GM23338 (cell line): ENCODE measurements at regions not wholly inside any gene's neighbourhood (a gene's known extent, or its start where the extent isn't known, plus 50 kb on each side); places are given as distances from the start of the nearest gene placed in this dataset.

ENCODE experiments used
- EZH2 ChIP-seq: fragments of 200-600 bp; sonication (generic); IDR thresholded peaks from one replicate; pipeline ENCODE4 v1.8.0; 2017; ENCODE audit warnings: antibody characterized with exemption, mild to moderate bottlenecking, low read depth; ENCODE audit not compliant: unreplicated experiment
- EZH2phosphoT487 ChIP-seq: fragments of 200-600 bp; sonication (generic); IDR thresholded peaks from one replicate; pipeline ENCODE4 v1.8.1; 2018; ENCODE audit warnings: antibody characterized with exemption; ENCODE audit not compliant: unreplicated experiment
- JUNB ChIP-seq: IDR thresholded peaks from one replicate; pipeline ENCODE4 v1.6.1; 2016; ENCODE audit warnings: antibody characterized with exemption; ENCODE audit not compliant: unreplicated experiment
- POLR2AphosphoS5 ChIP-seq: IDR thresholded peaks from 2 replicates; pipeline ENCODE4 v1.6.1; 2016; ENCODE audit warnings: antibody characterized with exemption, low read depth
- REST ChIP-seq: IDR thresholded peaks from one replicate; pipeline ENCODE4 v1.6.1; 2018; ENCODE audit warnings: antibody characterized with exemption; ENCODE audit not compliant: unreplicated experiment
- ZNF462 ChIP-seq: fragments of 250-450 bp; sonication (Bioruptor Pico); IDR thresholded peaks from 2 replicates; pipeline ENCODE4 v1.5.0; 2020; ENCODE audit warnings: mild to moderate bottlenecking, moderate library complexity
- TF ChIP-seq, protein P1 (sequence below), 2 experiments: fragments of 200-600 bp in 1 of 2; sonication (generic) in 1 of 2; conservative IDR thresholded peaks; 2 replicates each; pipeline versions ENCODE4 v1.5.1 to v1.6.1; 2016 to 2017; ENCODE audit warnings: antibody characterized with exemption in 2 of 2, low read depth in 2 of 2, mild to moderate bottlenecking in 2 of 2, moderate library complexity in 1 of 2

DNA sequence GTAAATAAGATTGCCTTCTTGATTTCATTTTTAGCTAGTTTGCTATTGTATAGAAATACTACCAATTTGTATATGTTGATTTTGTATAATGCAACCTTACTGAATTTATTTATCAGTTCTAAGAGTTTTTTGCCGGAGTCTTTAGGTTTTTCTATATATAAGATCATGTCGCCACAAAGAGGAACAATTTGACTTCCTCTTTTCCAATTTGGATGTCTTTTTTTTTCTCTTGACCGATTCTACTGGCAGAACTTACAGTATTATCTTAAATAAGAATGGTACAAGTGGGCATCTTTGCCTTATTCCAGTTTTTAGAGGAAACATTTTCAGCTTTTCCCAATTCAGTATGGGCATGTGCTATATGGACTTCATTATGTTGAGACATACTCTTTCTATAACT lies 624.7 kb upstream of the ACO1 start:
- TF ChIP-seq, protein P1, sequence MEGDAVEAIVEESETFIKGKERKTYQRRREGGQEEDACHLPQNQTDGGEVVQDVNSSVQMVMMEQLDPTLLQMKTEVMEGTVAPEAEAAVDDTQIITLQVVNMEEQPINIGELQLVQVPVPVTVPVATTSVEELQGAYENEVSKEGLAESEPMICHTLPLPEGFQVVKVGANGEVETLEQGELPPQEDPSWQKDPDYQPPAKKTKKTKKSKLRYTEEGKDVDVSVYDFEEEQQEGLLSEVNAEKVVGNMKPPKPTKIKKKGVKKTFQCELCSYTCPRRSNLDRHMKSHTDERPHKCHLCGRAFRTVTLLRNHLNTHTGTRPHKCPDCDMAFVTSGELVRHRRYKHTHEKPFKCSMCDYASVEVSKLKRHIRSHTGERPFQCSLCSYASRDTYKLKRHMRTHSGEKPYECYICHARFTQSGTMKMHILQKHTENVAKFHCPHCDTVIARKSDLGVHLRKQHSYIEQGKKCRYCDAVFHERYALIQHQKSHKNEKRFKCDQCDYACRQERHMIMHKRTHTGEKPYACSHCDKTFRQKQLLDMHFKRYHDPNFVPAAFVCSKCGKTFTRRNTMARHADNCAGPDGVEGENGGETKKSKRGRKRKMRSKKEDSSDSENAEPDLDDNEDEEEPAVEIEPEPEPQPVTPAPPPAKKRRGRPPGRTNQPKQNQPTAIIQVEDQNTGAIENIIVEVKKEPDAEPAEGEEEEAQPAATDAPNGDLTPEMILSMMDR (conservative IDR thresholded peaks at IDR 0.05; ENCODE audit: low read depth in 2 of 2), result no peak
- TF ChIP-seq POLR2AphosphoS5 (no peak), EZH2phosphoT487 (no peak), EZH2 (no peak), REST (no peak), ZNF462 (CRISPR knock-in tag) (no peak), JUNB (no peak)
